GM12878 (cell line): ENCODE measurements at regions not wholly inside any gene's neighbourhood (a gene's known extent, or its start where the extent isn't known, plus 50 kb on each side); places are given as distances from the start of the nearest gene placed in this dataset.

Source experiments
- ATAC-seq: fragments of 200-7000 bp; cut with Tn5 transposase; 3 replicates; pipeline ENCODE4 v1.9.1; 2020; ENCODE audit warnings: mild to moderate bottlenecking, moderate library complexity
- BruUV-seq: library from RNA; stranded (reverse); fragments of 400-500 nt; replicated peaks from 2 replicates; lab custom pipeline; 2021; lab: Mats Ljungman, UMichigan
- CTCF ChIA-PET: fragments of 300-600 bp; sonication (Branson Sonifier 250); formaldehyde crosslinking; extraction: SDS; loops from one replicate; lab custom pipeline; 2021; ENCODE audit warnings: inconsistent platforms; lab: Yijun Ruan, JAX
- POLR2A ChIA-PET: fragments of 350-600 bp; formaldehyde crosslinking; extraction: SDS; loops from one replicate; lab custom pipeline; 2021; ENCODE audit warnings: inconsistent platforms; lab: Charles Lee
- RAD21 ChIA-PET: fragments of 300-600 bp; sonication (Branson Sonifier 250); formaldehyde crosslinking; loops from one replicate; lab custom pipeline; 2023; ENCODE audit warnings: antibody characterized with exemption; ENCODE audit not compliant: unreplicated experiment; lab: Charles Lee
- SMC1A ChIA-PET: fragments of 300-600 bp; sonication (Branson Sonifier 250); formaldehyde crosslinking; loops from one replicate; lab custom pipeline; 2023; ENCODE audit not compliant: unreplicated experiment, uncharacterized antibody; lab: Charles Lee
- DNase-seq: peaks from one replicate; pipeline ENCODE4 v3.0.0-alpha.2; 2011; ENCODE audit warnings: low read depth, low spot score
- FAIRE-seq: peaks from 3 replicates; lab custom pipeline; 2011; peaks lifted over from hg19 to GRCh38; lab: Jason Lieb, UNC
- H2AFZ ChIP-seq: 2 replicates; pipeline ENCODE4 v1.6.0; 2011; ENCODE audit warnings: low read depth, low read length, control low read depth; ENCODE audit not compliant: control insufficient read depth
- H3K27ac ChIP-seq: 2 replicates; pipeline ENCODE4 v1.5.1; 2011; ENCODE audit warnings: control low read depth; ENCODE audit not compliant: control insufficient read depth, insufficient read depth
- H3K27me3 ChIP-seq, 2 experiments: replicated peaks in 1 of 2; 2 replicates each; pipeline versions ENCODE4 v1.6.0 to v1.6.1; 2011; ENCODE audit warnings: low read length in 1 of 2; ENCODE audit not compliant: control insufficient read depth in 2 of 2, insufficient read depth in 2 of 2
- H3K36me3 ChIP-seq, 2 experiments: 2 replicates each; pipeline ENCODE4 v1.5.1; 2011; ENCODE audit warnings: low read length in 1 of 2; ENCODE audit not compliant: control insufficient read depth in 2 of 2, insufficient read depth in 2 of 2
- H3K4me1 ChIP-seq: 2 replicates; pipeline ENCODE4 v1.6.1; 2011; ENCODE audit warnings: mild to moderate bottlenecking, low read length, moderate library complexity, mixed read lengths; ENCODE audit not compliant: control insufficient read depth, insufficient read depth
- H3K4me2 ChIP-seq: 2 replicates; pipeline ENCODE4 v1.6.0; 2011; ENCODE audit warnings: control low read depth; ENCODE audit not compliant: control insufficient read depth, insufficient read depth
- H3K4me3 ChIP-seq: fragments of 200-600 bp; sonication (generic); 2 replicates; pipeline ENCODE4 v1.5.1; 2016
- H3K79me2 ChIP-seq: 2 replicates; pipeline ENCODE4 v1.6.0; 2011; ENCODE audit warnings: low read length; ENCODE audit not compliant: control insufficient read depth, insufficient read depth
- H3K9ac ChIP-seq: 2 replicates; pipeline ENCODE4 v1.8.0; 2011; ENCODE audit warnings: low read length, control low read depth, mixed read lengths; ENCODE audit not compliant: control insufficient read depth, insufficient read depth
- H3K9me3 ChIP-seq: replicated peaks from 3 replicates; pipeline ENCODE4 v1.5.1; 2011; ENCODE audit warnings: mild to moderate bottlenecking, low read length; ENCODE audit not compliant: control insufficient read depth, insufficient read depth
- H4K20me1 ChIP-seq: 2 replicates; pipeline ENCODE4 v1.6.0; 2011; ENCODE audit not compliant: control insufficient read depth, insufficient read depth
- CEBPZ ChIP-seq: fragments of 150-350 bp; IDR thresholded peaks from 2 replicates; pipeline ENCODE4 v1.6.1; 2016; ENCODE audit warnings: low read depth, low read length
- FOS ChIP-seq: IDR thresholded peaks from 3 replicates; pipeline ENCODE4 v1.6.1; 2011; ENCODE audit warnings: borderline replicate concordance; ENCODE audit not compliant: insufficient read length; ENCODE audit errors: extremely low read depth
- MEF2B ChIP-seq: fragments of 450-650 bp; IDR thresholded peaks from 2 replicates; pipeline ENCODE4 v1.6.1; 2018; ENCODE audit warnings: mild to moderate bottlenecking, moderate library complexity; ENCODE audit not compliant: partially characterized antibody, poor library complexity, severe bottlenecking
- ZNF217 ChIP-seq: fragments of 450-650 bp; IDR thresholded peaks from 2 replicates; pipeline ENCODE4 v1.6.1; 2017; ENCODE audit warnings: antibody characterized with exemption, mild to moderate bottlenecking
- ZNF592 ChIP-seq: fragments of 450-650 bp; IDR thresholded peaks from 2 replicates; pipeline ENCODE4 v1.6.1; 2017; ENCODE audit warnings: mild to moderate bottlenecking, moderate library complexity
- WGBS: methylation state at CpG from one replicate; pipeline ENCODE4 v1.1.6; 2016; ENCODE audit warnings: low lambda C conversion rate; ENCODE audit not compliant: insufficient replicate concordance, insufficient coverage; ENCODE audit errors: missing lambda C conversion rate; 5-methylcytosine and 5-hydroxymethylcytosine counted together
- in situ Hi-C: fragments of 300-500 bp; cut with MboI; formaldehyde crosslinking; loops from 9 replicates; pipeline ENCODE4 v1.14.3; 2018; ENCODE audit warnings: mixed read lengths
- intact Hi-C: fragments of 100-400 bp; cut with micrococcal nuclease; formaldehyde crosslinking; loops from one replicate; pipeline ENCODE4 v1.14.2; 2022; ENCODE audit not compliant: unreplicated experiment

- ATAC-seq, result no peak
- no peak for DNase-seq
- no peaks in the 10 kb centered on the region for H4K20me1 ChIP-seq
- H3K79me2 ChIP-seq, result no peaks in the 10 kb centered on the region
- ChIA-PET POLR2A (no interaction called here), RAD21 (interaction anchor here (0.7 kb wide), 1 partner anchor 25 kb away, joined by 3 read pairs; no protein-coding TSS in a partner anchor), CTCF (interaction anchor here (3.5 kb wide), 1 partner anchor 20 kb away, joined by 19 read pairs; no protein-coding TSS in a partner anchor), SMC1A (interaction anchor here (0.6 kb wide), 1 partner anchor 192 kb away, joined by 3 read pairs; no protein-coding TSS in a partner anchor)
- intact Hi-C loops, result no loop called here
- no peaks in the 10 kb centered on the region for H3K4me1 ChIP-seq
- H3K27me3 ChIP-seq, result no peaks in the 10 kb centered on the region; a peak in 1 of 4 replicates
- no peak overlapping the region for H3K4me3 ChIP-seq
- no peaks in the 10 kb centered on the region for H3K36me3 ChIP-seq
- in situ Hi-C loops, result no loop called here
- H3K4me2 ChIP-seq, result no peak overlapping the region
- no peak for FAIRE-seq
- no peak overlapping the region for H3K9ac ChIP-seq
- no peak for TF ChIP-seq MEF2B
- TF ChIP-seq FOS, result no peak
- no peak for TF ChIP-seq ZNF217
- no peak for TF ChIP-seq CEBPZ
- no peak for TF ChIP-seq ZNF592
- no peak overlapping the region for H3K27ac ChIP-seq
- H2AFZ ChIP-seq, result no peak overlapping the region
- BruUV-seq, result no TSS peak
- no peaks in the 10 kb centered on the region for H3K9me3 ChIP-seq
- 49% methylated on average over 4 of the region's 4 CpGs for WGBS
Observed at GRCh38 chr11:31977343-31977742, 113.5 kb upstream of the RCN1 start.
